NCI-H748 (cell line): ENCODE measurements at regions not wholly inside any gene's neighbourhood (a gene's known extent, or its start where the extent isn't known, plus 50 kb on each side); places are given as distances from the start of the nearest gene placed in this dataset.
"Not testable (repeated sequence)": the region's sequence is repeated elsewhere in the genome, so short reads cannot be mapped to it uniquely, and the experiment has no call there.

Experiments used
- DNase-seq: peaks from one replicate; lab custom pipeline; 2025; ENCODE audit not compliant: unreplicated experiment; lab: John Stamatoyannopoulos, UW

DNA sequence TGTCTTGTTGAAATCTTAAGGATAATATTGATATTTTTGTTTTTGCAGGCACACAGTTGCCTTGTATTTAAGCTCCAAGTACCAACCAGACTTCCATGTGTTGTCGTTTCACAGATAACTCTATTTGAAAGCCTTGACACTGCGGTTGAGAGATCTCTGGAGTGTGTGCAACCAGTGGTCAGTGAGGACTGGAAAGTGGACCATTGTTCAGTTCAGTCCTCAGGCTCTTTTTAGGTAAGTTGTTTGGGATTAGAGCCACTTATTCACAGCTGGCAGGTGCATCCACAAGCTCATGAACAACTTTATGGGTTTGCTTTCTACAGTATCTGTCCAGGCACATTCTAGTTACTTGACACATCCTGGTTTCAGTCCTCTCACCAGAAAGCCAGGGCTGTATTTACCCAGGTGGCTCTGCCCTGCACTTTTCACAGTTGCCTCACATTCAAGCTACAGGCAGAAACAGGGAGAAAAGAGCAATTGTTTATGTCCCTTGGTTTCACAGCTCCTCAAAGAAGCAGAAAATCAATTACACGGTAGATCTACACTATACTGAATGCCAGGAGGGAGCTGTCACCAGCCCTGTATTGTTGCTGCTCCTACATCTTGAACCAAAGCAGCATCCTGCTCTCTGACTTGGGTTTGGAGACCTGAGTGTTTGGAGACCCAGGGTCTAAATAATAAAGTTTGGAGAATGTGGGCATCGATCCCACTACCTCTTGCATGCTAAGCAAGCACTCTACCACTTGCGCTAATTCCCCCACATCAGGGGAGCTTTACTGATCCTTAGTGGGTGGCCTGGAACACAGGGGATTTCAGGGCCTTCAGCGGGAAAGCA is 543.3 kb downstream of the PRIM2 start:
- not testable (repeated sequence) for DNase-seq

DNA sequence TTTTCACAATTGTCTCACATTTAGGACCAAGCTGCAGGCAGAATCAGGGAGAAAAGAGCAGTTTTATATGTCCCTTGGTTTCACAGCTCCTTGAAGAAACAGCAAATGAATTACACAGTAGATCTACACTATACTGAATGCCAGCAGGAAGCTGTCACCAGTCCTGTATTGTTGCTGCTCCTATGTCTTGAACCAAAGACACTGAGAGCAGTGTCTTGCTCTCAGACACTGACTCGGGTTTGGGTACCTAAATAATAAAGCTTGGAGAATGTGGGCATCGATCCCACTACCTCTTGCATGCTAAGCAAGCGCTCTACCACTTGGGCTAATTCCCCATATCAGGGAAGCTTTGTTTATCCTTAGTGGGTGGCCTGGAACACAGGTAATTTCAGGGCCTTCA is 552.7 kb downstream of the PRIM2 start:
- DNase-seq, result not testable (repeated sequence)

DNA sequence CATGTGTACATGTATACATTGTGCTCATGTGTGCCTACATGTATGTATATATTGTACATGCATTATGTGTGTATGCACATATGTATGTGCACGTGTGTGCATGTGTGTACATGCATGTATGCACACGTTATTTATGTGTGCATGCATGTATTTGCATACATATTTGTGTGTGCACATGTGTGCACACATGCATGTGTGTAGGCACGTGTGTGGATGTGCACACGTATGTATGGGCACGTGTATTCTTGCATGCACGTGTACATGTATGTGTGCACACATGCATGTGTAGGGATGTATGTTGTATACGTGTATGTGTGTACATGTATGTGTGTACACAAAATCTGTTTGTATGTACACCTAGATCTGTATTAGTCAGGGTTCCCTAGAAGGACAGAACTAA is 556.0 kb downstream of the PRIM2 start:
- not testable (repeated sequence) for DNase-seq

- not testable (repeated sequence) for DNase-seq
Measured at GRCh38 chr6:57876659-57877058, 559.2 kb downstream of the PRIM2 start.

- DNase-seq, result not testable (repeated sequence)
Measured at GRCh38 chr6:57877729-57878128, 560.3 kb downstream of the PRIM2 start.

- DNase-seq, result not testable (repeated sequence)
Measured at GRCh38 chr6:57878792-57879191, 561.4 kb downstream of the PRIM2 start.

DNA sequence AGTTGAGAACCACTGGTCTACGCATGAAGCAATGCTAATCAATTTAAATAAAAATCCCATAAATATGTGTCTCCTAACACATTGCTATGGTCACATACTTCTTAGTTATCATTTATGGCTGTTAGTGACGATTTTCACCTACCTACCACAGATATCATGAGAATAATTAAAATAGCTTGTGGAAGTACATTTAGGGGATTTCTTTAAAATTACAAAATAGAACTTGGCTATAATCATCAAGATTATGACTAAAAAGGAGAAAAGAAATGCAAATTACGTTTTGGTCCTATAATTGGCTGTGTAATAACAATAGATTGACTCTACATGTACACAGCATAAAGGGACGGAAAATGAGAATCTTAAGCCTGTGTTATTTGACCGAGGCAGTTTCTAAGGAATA is 581.4 kb downstream of the PRIM2 start:
- not testable (repeated sequence) for DNase-seq

- not testable (repeated sequence) for DNase-seq
Measured at GRCh38 chr6:57900687-57901399, 583.4 kb downstream of the PRIM2 start.

DNA sequence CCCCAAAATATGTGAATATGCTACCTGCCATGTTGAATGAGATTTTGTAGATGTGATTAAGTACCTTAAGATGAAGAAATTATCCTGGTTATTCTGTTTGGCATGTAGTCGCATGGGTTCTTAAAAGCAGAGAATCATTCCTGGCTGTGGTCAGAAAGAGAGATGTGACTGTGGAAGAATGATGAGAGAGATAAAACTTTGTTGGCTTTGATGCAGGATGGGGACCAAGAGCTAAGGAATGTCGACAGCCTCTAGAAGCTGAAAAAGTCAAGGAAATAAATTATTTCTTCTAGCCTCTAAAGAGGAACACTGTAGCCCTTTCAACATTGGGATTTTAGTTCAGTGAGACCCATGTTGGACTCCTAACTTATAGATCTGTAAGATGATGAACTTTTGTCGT is 584.0 kb downstream of the PRIM2 start:
- DNase-seq, result not testable (repeated sequence)

DNA sequence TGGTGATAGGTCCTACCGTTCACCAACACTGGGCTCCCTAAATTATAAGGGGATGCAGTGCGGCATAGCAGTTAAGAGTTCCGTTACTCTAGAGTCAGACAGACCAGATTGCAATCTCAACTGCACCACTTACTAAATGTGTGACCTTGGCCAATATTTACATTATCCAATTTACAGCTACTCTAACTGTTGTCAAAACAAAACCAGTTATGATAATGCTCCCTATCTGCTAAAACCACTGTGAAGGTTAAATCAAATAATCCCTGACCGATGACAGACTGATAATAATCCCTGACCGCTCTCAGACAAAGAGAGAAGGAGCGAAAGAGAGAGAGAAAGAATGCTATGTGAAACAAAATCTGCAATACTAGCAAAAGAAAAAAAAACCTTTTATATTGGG is 586.9 kb downstream of the PRIM2 start:
- not testable (repeated sequence) for DNase-seq

GRCh38 chr6:57915300-57915699 is 597.9 kb downstream of the PRIM2 start:
- DNase-seq, result not testable (repeated sequence)

DNA sequence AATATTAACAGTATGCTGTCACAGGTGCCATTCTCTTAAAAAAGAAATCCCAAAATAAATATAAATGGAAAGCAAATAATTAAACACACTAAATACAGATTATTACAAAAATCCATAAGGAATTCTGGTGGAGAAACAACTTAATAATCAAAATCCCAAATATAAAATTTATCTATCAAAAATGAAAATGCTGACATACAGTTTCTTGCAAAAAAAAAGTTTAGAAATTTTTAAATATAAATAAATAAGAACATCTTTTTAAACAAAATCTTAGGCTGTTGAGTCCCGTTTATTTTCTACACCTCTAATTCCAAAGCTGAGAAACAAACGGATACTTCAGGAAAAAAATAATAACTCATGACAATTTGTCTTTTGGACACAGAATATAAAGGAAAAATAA is 625.5 kb downstream of the PRIM2 start:
- not testable (repeated sequence) for DNase-seq

- not testable (repeated sequence) for DNase-seq
Measured at GRCh38 chr6:57946084-57946768, 628.8 kb downstream of the PRIM2 start.

GRCh38 chr6:57946769-57947091 is 629.3 kb downstream of the PRIM2 start:
- not testable (repeated sequence) for DNase-seq

DNA sequence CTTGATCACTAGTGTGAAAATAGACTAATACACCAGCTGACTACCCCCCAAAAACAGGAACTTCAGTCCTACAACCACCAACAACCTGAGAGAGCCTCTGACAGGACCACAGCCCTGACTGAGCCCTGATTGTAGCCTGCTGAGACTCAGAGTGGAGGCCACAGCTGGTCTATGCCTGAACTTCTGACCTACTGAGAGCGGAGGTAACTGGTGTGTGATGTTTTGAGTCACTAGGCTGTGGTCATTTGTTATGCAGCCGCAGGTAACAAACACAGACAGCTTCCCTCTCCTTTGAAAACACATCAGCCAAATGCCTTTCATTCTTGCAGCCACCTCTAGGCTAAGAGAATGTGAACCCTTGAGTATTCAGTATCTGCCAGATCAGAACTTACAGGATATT is 631.1 kb downstream of the PRIM2 start:
- not testable (repeated sequence) for DNase-seq

GRCh38 chr6:57950430-57950829 is 633.0 kb downstream of the PRIM2 start:
- not testable (repeated sequence) for DNase-seq

DNA sequence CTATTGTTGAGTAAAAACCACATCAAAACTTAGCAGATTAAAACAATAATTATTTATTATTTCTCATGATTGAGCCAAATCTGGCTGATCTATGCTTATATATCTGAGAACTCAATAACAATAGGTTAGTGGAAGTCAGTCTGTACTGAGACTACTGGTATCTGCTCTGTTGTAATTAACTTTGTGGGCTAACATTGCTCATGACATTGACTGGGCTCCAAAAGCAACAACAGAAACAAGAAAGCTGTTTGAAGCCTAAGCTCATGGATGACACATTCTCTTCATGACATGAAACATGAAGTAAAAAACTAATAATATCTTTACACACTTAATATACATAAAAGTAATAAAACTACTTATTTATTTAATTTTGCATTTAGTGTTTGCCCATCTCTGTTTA is 649.3 kb downstream of the PRIM2 start:
- not testable (repeated sequence) for DNase-seq

DNA sequence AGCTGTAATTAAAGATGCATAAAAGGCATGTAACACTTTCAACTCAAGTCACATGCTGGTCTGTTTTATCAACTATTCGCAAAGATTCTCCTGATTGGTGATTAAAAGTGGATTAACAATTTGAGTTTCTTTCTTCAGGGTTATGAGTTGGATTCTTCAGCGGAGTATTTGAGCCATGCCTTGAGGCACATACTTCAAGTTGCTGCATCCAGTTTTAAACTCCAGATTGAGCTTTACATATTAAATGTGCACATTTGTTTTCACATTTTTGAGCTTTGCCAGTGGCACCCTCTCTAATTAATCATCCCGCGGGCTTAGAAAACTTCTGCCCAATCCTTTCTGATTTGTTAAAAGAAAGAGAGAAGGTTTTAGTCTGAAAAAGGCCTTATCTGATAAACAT is 654.5 kb downstream of the PRIM2 start:
- DNase-seq, result not testable (repeated sequence)

GRCh38 chr6:57974653-57975052 is 657.2 kb downstream of the PRIM2 start:
- DNase-seq, result no peak

DNA sequence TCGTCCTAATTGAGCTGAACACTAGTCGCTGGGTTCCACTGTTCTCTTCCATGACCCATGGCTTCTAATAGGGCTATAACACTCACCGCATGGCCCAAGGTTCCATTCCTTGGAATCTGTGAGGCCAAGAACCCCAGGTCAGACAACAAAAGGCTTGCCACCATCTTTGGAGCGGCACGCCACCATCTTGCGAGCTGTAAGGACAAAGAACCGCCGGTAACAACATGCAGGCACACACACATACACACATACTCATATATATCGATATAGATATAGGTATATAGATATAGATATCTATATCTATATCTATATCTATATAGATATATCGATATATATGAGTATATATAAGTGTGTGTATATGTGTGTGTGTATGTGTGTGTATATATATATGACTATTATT is 657.7 kb downstream of the PRIM2 start:
- peak; percentile 17 for DNase-seq

DNA sequence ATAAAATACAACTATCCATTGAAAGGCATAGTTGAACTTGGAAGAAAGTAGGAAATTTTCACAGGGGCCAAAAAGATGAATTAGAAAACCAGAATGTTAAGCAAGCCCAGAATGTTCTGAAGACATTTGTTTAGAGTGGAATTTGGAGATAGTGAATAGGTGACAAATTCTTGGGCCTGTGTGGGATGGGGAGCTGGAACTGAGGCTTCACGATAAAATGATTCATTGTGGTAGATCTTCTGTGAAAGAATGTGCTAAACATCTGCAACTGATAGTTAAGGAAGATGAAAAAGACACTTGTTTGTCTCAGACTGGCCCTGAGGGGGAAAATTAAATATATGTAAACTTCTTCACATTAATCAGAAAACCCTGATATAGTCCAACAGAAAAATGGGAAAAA is 658.9 kb downstream of the PRIM2 start:
- not testable (repeated sequence) for DNase-seq

- not testable (repeated sequence) for DNase-seq
Measured at GRCh38 chr6:57983603-57984002, 666.2 kb downstream of the PRIM2 start.
